HG03432 (cell line): ENCODE measurements at regions not wholly inside any gene's neighbourhood (a gene's known extent, or its start where the extent isn't known, plus 50 kb on each side); places are given as distances from the start of the nearest gene placed in this dataset.

Source experiments
- ATAC-seq: cut with Tn5 transposase; IDR thresholded peaks from one replicate; pipeline ENCODE4 v1.9.1; 2021; ENCODE audit warnings: mild to moderate bottlenecking, moderate library complexity; ENCODE audit not compliant: unreplicated experiment

DNA sequence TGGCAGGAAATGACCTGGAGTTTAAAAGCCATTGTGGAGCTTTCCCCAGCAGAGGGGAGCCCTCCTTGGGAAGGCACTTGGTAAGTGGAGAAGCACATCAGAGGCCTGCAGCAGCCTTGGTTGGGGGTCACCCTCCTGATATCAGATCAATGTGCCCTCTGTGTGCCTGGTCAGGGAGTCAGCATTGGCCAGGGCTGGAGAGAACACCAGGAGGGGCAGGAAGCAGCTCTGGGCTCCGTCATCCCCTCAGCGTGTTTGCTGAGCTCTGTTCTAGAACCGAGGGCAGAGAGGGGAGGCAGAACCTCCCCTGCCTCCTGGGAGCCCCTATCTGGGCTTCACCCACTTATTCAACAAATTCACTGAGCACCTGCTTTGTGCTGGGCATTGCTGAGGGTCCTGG lies 846.0 kb downstream of the TBC1D22A start:
- ATAC-seq = no peak

DNA sequence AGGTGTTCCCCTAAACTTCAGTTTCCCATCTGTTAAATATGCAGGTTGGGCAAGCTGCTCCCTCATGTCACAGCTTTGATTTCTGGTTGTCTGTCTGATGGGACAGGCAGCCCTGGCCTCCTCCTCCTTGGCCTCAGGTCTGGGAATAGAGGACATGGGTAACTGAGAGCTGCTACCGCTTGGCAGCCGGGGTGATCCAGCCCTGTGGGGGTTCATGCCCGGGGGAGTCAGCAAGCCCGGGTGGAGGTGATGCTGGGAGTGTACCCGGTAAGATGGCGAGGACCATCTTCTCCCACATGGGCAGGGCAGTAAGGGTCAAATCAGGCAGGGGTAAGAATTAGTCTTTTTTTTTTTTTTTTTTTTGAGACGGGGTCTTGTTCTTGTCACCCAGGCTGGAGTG lies 845.0 kb downstream of the TBC1D22A start:
- no peak for ATAC-seq

DNA sequence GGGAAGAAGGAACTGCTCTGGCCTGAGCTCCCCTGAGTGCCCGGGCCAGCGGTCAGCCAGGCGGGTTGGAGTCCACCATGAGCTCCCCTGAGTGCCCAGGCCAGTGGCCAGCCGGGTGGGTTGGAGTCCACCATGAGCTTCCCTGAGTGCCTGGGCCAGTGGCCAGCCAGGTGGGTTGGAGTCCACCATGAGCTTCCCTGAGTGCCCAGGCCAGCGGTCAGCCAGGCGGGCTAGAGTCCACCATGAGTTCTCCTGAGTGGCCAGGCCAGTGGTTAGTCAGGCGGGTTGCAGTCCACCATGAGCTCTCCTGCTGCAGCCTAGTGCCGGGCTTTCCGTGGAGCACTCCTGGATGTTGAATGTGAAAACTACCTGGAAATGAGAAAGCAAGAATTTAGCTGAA lies 844.0 kb downstream of the TBC1D22A start:
- no peak for ATAC-seq

DNA sequence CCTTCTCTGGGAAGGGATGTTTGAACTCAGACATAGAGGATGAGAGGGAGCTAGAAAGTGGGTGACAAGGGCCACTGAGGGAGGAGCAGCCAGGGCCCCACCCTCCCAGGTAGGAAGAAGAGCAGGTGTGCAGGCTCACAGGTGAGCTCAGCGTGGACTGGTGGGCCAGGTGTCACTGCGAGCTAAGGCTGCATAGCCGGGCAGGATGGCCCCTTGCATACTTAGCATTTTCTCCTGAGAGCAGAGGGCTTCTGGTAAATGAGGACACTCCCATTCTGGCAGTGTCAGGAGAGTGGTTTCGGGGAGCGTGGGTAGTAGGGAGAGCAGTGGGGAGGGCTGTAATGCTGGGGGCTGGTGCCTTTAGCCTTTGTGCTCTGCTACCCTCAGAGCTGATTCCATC lies 843.4 kb downstream of the TBC1D22A start:
- no peak for ATAC-seq

DNA sequence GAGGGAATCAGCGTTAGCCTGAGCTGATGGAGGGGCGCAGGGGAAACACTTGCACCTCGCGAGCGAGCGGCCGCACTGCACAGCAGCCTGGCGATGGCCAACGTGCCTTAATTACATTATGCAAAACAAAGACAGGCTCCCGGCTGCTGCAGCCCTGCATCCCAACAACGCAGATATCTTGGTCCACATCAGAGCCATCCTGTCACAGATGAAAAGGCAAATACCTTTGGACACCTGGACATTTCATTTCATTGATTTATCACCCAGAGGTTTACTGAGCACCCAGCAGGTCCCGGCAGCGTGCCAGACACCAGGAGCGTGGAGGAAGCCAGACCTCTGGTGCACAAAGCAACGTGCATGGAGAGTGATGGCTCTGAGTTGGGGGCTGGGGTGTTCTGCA lies 843.0 kb downstream of the TBC1D22A start:
- no peak for ATAC-seq

DNA sequence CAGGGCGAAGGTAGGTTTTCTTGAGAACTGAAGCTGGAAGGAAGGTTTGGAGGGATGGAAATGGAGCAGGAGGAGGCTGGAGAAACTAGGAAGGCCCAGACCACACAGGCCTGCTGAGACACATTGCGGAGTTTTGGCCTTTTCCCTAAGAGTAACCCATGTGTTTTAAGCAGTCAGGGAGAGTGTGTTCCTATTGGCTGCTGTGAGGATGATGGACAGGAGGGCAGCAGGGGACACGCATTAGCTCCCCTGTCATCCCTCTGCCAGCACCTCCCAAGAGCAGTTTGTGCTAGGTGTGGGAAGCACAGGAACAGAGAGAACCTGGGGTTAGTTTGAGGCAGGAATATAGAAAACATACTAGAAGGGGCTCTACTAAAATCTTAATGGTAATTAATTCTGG lies 842.1 kb downstream of the TBC1D22A start:
- ATAC-seq = no peak

DNA sequence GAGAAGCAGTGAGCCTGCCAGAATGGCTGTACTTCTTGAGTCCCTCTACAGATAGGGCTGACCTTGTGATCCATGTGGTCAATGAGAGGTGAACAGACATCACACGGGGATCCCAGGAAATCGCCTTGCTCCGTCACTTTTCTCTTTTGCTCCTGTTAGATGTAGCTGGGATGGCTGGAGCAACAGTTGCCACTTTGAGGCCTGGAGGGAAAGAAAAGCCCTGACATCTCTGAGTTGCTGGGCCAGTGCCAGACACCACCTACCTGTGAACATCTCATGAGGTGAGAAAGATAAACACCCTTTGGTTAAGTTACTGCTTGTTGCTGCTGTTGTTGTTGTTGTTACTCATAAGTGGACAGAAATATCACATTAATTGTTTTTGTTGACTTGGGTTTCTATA lies 840.3 kb downstream of the TBC1D22A start:
- ATAC-seq = no peak

DNA sequence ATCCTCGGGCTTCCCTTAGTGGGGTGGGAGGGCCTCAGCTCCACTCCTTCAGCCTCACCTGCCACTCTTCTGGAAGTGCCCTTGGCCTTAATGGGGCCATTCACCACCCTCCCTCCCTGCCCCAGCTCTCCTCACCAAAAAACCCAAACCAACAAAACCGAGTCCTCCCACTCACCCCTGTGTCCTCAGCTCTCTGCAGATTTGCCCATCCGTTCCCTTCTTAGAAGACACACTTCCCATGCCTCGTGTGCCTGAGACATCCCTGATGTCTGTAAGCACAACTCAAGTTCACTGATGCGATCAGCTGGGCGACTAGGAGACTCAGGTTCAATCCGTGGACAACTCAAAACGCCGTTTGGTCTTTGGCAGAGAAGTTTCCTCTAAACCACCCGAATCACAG lies 839.2 kb downstream of the TBC1D22A start:
- ATAC-seq = no peak

DNA sequence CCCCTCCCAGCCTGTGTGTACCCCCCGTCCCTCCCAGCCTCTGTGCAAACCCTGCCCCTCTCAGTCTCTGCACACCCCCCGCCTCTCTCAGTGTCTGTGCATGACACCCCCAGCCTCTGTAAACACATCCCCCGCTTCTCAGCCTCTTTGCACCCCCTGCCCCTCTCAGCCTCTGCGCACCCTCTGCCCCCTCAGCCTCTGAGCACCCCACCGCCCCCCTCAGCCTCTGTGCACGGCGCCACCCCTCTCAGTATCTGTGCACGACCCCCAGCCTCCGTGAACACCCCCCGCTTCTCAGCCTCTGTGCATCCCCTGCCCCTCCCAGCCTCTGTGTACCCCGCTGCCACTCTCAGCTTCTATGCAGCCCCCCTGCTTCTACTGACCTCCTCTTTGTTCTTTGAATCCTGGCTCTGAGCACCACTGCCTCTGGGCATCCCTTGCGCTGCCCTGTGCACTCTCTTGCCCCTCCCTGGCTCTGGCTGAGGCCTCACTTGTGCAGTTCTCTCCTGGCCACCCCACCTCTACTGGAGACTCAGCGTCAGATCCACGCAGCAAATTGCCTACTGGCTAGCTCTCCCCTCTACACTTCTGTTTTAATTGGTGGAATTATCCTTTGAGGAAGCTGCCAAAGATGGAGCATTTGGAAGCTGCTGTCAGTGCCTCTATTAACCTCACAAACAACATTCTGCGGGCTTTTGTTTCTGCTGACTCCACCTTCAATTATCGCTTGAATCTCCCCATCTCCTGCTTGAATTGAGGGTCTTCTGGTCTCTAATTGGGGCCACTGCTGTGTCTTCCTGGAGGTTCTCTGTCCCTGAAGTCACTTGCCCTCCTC lies 838.6 kb downstream of the TBC1D22A start:
- no peak for ATAC-seq

DNA sequence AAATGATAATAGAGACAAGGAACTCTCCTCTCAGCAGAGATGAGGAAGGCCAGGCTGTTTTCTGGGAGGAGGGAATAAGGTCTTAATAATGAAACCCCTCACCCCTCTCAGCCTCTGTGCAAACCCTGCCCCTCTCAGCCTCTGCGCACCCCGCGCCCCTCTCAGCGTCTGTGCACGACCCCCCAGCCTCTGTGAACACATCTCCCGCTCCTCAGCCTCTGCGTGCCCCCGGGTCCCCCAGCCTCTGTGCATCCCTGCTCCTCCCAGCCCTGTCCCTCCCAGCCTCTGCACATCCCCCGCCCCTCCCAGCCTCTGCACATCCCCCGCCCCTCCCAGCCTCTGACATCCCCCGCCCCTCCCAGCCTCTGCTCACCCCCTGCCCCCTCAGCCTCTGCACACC lies 837.8 kb downstream of the TBC1D22A start:
- ATAC-seq = no peak

DNA sequence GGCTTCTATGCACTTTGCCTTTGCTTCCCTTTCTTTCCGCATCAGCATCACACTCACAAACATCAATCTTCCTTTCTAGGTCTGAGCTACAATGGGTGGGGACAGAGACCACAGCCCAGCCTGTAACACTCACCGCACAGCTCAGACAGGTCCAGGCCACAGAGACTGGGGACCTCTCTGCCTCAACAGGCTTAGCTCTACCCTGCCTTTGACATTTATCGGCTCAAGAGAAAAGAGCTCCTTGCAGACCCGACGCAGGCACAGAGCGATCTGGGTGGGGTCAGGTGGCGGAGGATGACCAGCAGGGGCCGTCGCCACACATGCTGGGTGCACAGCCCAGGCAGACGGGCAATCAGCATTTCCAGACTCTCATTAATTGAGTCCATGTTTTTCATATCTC lies 837.3 kb downstream of the TBC1D22A start:
- ATAC-seq = no peak

DNA sequence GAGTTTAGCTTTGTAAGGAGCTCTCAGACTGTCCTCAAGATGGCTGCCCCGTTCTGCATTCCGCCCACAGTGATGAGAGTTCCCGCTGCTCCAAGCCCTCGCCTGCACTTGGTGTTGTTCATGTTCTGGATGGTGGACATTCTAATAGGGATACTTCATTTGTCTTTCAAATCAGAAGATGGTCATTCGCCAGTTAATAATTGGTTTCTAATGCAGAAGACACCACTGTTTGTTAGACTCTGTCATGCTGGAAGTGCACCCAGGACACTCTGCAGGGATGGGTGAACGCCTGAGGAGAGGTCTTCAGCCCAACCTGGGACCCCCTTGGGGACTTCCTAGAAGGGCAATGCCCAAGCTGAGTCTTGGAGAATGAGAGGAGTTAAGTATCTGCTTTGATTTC lies 836.4 kb downstream of the TBC1D22A start:
- no peak for ATAC-seq

DNA sequence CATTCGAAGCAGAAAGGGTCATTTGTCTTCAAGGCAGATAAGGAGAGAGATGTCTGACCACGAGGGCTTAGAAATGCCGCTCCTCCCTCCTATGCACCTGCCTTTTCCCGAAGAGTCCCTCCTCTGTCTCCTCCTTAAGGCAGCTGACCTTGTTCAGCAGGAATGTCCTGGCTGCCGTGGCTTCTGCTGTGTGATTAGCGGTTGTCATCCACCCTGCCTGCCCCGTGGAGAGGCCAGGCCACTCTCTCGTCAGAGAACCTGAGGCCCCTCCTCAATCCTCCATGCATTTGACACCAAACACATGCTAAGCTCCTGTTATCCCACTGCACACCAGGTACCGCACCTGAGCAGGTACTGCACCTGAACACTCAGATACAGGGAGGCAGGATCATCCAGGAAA lies 834.6 kb downstream of the TBC1D22A start:
- ATAC-seq = no peak

DNA sequence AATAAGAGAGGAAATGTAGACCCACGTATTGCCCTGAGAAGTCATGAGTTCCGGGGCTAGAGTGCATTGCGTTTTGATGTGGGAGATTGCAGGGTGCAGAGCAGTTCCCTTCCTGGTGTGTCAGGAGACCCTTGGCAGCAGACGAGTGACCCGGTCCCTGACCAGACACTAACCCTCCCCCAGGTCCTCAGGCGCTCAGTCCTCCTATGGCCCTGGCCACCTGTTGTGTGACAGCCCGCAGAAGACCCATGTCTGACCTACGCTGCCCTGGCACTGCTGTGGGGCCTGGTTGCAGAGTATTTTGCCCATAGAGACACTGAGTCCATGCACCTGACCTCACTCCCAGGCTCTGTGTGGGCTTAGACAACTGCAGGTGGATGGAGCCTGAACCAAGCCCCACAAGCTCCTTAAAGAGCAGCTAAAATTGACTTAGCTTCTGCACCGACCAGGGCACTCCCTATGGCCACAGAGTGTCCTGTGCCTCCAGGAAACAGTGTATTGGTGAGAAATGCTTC lies 833.8 kb downstream of the TBC1D22A start:
- ATAC-seq = no peak

DNA sequence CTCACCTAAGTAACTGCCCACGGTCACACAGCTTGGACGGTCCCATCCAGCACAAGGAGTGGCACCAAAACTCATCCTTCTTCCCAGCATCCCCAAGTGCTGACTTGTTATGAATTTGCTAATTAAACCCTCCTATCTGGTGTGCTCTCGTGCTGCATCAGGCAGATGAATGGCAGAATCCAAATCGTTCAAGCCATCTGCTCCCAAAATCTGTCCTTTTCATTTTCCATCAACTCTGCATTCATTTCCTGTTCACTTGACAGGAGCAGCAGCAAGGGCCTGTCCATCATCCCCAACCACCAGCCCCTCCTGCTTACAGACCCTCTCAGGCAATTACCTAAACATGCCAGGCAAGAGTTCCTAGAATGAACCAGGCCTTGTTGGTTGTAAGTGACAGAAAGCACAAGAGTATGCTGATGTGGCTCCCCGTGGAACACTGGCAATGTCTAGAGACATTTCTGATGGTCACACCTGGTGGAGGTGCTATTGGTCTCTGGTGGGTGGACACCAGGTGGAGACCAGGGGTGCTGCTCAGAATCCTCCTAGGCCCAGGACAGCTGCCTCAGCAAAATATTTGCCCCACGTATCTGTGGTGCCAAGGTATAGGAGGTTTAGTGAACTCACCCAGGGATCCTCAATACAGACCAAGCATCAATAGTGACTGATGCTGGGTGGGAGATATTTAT lies 832.5 kb downstream of the TBC1D22A start:
- ATAC-seq = no peak

DNA sequence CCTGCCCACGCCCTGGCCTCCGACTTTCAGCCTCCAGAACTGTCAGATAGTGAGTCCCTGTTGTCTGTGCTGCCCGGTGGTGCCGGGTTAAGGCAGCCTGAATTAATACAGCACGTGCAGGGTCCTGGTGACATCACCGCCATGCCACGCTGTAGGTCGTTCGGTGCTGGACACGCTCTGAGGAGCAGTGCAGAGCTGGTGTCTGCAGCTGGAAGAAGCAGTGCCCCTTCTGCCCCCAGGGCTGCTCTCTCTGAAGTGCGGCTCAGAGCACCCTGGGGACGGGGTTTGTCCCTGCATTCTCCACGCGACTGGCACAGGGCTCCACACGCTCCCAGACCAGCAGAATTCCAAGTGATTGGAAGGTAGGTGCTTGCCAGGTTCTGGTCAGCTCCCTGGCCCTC lies 831.5 kb downstream of the TBC1D22A start:
- no peak for ATAC-seq

DNA sequence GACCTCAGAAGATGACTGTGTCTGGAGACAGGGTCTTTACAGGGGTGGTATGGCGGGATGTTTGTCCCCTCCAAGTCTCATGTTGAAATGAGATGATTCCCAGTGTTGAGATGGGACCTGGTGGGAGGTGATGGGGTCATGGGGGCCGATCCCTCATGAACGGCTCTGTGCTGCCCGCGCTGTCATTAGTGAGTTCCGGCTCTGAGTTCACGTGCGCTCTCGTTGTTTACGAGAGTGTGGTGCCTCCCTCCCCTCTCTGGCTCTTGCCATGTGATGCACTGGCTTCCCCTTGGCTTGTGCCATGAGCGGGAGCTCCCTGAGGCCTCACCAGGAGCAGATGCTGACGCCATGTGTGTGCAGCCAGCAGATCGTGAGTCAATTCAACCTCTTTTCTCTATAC lies 830.8 kb downstream of the TBC1D22A start:
- ATAC-seq = no peak

DNA sequence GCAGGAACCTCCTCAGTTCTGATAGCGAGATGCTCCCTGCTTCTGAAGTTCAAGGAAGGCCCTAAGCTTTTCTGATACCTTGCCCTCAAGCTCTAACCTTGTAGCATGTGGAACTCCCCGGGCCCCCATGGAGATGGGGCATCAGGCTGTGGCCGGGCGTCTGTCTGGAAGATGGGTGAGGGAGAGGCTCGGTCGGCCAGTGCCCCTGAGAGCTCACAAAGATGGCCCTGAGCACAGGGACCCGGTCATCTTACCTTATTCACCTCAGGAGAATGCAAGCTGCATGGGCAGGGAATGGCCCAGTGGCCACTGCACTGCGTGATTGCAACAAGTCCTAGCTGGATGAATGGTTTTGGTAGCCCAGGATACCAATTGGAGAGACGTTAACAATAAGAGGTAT lies 830.3 kb downstream of the TBC1D22A start:
- ATAC-seq = no peak

DNA sequence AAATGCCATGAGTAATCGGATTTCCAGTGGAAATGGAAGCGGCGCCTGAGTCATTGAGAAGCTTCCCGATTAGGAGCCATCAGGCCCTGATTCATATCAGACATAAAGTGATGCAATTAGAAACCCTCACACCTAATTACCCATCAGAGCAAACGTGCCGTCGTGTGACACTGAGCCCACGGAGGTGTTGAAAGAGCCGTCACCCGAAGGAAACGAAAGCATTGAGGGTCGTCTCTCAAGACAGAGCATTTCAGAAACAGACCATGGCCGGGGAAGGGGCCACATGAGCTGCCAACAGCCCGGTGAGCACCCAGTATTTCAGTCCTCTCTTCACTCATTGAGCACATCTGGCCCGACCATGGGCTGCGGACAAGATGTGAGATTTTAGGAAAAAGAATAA lies 829.3 kb downstream of the TBC1D22A start:
- ATAC-seq = no peak

DNA sequence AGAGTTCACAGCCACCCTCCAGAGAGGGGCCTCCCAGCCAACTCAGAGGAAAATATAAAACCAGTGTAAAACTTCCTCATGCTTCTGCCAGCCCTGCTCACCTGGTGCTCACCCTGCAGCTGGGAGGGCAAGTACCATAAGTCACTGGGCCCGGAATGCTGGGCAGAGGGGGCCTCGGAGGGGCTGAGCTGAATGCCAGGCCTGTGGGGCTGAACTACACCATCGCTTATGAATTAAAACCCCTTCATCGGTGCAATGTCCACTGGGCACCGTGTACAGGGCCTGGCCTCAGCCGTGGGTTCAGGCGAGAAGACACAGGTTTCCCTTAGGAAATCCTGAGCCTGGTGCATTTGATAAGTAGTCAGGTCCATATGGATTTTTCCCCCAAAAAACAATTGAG lies 828.6 kb downstream of the TBC1D22A start:
- no peak for ATAC-seq

DNA sequence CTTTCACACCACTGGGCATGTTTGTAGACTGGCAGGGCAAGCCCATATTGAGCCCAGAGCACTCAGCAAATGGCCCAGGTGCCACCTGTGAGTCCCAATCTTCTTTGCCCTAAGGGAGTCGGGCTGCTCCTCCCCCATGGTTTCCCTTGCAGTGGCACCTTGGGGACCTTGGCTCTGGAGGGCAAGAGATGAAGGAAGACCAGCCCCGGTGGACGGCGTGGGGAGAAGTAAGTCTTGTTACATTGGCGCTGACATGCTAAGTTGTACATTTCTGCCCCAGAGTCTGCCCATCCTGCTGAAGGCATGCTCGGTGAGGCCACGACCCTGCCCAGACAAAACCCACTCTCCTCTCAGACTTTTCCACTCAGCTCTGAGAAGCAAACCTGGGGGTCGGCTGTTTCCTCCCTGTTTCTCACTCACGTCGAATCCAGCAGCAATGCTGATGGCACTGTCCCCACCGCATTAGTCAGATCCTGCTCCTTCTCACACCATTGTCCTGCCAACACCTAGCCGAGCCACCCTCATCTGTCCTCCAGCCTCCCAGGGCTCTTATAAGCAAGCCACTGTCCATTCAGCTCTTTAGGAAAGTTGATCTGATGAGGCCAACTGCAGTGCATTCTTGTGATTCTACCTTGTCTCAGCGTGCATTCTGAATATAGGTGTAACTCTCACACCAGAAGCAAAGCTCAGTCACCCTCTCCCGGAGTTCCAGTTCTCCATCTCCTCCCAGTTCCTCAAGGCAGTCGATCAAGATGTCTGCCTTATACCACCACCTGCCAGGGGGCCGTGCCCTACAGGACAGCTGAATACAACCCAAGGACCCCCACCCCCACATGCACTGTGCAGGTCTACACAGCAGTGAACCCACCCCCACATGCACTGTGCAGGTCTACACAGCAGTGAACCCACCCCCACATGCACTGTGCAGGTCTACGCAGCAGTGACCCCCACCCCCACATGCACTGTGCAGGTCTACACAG lies 827.1 kb downstream of the TBC1D22A start:
- no peak for ATAC-seq
